Neuron (in vitro differentiated cells): ENCODE measurements at regions not wholly inside any gene's neighbourhood (a gene's known extent, or its start where the extent isn't known, plus 50 kb on each side); places are given as distances from the start of the nearest gene placed in this dataset.
"Not testable (repeated sequence)": the region's sequence is repeated elsewhere in the genome, so short reads cannot be mapped to it uniquely, and the experiment has no call there.

Source experiments
- H2AFZ ChIP-seq: one replicate; pipeline ENCODE4 v1.6.1; 2013; ENCODE audit warnings: low read depth, mild to moderate bottlenecking, inconsistent platforms, low read length, moderate library complexity
- H3K27me3 ChIP-seq: one replicate; pipeline ENCODE4 v1.6.1; 2013; ENCODE audit warnings: low read length; ENCODE audit not compliant: insufficient read depth
- H3K36me3 ChIP-seq: one replicate; pipeline ENCODE4 v1.6.1; 2013; ENCODE audit warnings: low read length; ENCODE audit not compliant: insufficient read depth
- H3K4me1 ChIP-seq: one replicate; pipeline ENCODE4 v1.6.1; 2013; ENCODE audit warnings: low read length; ENCODE audit not compliant: insufficient read depth
- H3K4me3 ChIP-seq: 2 replicates; pipeline ENCODE4 v1.5.1; 2013; ENCODE audit warnings: mild to moderate bottlenecking, low read length, moderate library complexity
- H3K9me3 ChIP-seq: one replicate; pipeline ENCODE4 v1.6.1; 2013; ENCODE audit warnings: low read length

DNA sequence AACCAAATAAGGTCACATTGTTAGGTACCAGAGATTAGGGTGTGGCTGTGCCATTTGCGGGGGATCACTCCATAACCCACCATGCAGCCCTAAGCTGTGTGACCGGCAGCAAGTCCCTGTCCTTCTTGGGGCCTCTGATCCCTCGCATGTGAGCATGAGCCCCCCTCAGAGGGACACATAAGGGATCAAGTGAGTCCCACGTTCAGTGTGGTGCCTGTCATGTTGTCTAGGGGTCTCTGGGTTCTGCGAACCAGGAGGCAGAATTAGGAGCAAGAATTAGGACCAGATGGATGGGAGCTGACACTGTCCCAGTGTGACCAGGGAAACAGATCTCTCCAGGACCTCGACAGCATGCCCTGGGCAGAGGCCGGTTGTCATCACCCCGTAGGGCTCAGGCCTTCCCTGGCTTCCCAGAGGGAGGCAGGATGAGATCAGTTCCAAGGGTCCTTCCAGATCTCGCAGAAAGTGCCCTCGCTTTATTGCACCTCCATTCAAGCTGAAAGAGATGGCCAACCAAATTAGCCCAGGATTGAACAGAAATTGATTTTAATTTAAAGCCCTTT, 113.2 kb upstream of the OTOS start:
- Histone ChIP-seq H2AFZ (no peak overlapping the region), H3K4me3 (no peak overlapping the region), H3K4me1 (peaks cover 22% of the 10 kb centered on the region), H3K36me3 (no peaks in the 10 kb centered on the region), H3K27me3 (no peaks in the 10 kb centered on the region), H3K9me3 (peaks cover 2% of the 10 kb centered on the region)

- Histone ChIP-seq H3K9me3 (peaks cover 2% of the 10 kb centered on the region), H3K36me3 (no peaks in the 10 kb centered on the region), H3K4me1 (peaks cover 22% of the 10 kb centered on the region), H3K27me3 (no peaks in the 10 kb centered on the region), H2AFZ (no peak overlapping the region), H3K4me3 (no peak overlapping the region)
These were observed 114.1 kb upstream of the OTOS start for GRCh38 chr2:240254337-240255164.

DNA sequence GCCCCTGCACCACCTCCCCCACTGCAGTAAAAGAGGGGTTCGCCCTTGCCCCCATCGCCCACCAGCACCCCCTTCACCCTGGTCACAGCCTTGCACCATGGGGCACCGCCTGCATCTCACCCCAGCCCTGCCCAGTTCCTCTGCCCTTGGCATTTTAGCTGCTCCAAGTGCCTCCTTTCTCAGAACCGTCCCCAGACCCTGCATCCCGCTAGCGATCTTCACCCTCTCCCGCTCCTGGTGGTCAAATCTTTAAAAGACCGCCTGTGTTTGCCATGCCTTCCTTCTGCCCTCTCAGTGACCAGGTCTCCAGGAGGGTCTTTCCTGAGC, 114.7 kb upstream of the OTOS start:
- Histone ChIP-seq H3K4me1 (peaks cover 22% of the 10 kb centered on the region), H3K27me3 (no peaks in the 10 kb centered on the region), H3K9me3 (peaks cover 2% of the 10 kb centered on the region), H3K4me3 (no peak overlapping the region), H2AFZ (no peak overlapping the region), H3K36me3 (no peaks in the 10 kb centered on the region)

DNA sequence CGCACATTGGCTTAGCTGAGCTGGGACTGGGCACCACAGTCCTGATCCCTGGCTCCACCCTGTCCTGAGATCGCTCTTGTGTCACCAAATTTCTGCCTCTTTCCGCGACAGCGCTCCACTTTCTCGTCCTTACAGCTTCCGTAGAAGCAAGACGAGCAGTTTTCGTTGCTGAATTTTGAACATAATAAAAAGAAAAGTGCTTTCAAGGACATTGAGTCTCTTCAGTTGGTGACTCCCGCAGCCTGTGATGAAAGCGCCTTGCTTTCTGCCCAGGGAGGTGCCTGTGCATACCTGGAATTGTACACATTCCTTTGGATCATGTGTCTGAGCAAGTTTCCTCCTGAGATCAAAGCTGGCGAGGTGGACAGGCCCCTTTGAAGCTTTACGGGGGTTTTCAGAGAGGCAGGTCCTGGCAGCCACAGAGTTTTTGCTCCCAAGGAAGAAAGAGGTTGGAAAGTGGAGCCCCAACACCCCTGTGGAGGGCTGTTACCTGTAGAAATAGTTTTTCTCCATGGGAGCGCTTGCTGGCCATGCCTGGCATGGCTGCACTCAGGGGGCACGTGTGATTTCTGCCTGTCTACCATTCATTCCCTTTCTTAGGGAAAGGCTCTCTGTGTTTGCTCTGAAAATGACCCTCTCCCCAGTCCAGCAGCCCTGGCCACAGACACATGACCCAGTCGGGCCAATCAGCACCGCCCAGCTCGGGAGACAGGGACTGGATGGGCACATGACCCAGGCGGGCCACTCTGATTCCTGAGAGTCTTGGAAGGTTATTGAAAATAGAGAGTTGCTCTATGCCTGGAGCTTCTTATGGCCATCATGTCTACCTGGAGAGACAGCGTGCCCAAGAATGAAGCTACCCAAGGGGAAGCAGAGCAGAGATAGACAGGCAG, 115.6 kb upstream of the OTOS start:
- Histone ChIP-seq H3K36me3 (no peaks in the 10 kb centered on the region), H2AFZ (no peak overlapping the region), H3K9me3 (peaks cover 2% of the 10 kb centered on the region), H3K27me3 (no peaks in the 10 kb centered on the region), H3K4me1 (peaks cover 17% of the 10 kb centered on the region), H3K4me3 (no peak overlapping the region)

DNA sequence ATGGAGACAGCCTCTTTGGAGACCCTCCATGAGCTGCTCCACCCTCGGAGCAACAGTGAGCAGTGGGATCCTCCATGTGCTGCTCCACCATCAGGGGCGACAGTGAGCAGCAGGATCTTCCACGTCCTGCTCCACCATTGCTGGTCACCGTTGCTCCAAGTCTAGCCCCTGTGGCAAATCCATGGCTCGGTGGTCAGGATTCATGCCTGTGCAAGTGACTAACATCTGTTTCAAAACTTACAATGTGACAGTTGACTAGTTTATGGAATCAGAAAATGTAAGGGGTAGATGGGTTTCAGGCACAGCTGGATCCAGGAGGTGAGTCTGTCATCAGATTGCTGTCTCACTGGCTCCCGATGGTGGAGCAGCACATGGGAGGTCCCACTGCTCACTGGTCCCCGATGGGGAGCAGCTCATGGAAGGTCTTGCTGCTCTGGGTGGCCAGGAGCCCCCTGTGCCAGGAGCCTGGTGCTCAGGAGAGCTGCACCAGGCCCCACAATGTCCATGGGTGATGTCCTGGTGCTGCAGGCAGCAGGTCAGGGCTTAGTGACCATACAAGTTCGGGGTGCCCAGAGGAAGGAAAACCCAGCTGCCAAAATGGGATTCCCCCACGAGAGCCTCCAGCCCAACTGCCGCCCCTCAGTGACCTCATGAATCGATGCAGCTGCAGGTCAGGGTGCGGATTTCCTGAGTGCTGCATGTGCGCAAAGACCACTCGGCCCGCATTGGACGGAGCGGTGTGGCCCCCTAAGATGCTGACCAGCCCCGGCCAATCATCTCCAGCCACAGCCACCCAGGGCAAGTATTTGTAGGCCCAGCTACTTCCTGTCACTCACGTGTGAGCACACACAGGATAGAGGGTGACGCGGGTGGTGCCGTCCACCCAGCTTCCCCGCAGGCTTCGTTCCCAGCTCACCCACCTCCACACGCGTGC, 116.5 kb upstream of the OTOS start:
- peaks cover 2% of the 10 kb centered on the region for H3K9me3 ChIP-seq
- no peaks in the 10 kb centered on the region for H3K27me3 ChIP-seq
- H3K4me1 ChIP-seq = peaks cover 12% of the 10 kb centered on the region
- no peaks in the 10 kb centered on the region for H3K36me3 ChIP-seq
- H2AFZ ChIP-seq = no peak overlapping the region
- H3K4me3 ChIP-seq = no peak overlapping the region

- Histone ChIP-seq H3K27me3 (no peaks in the 10 kb centered on the region), H3K4me3 (no peak overlapping the region), H2AFZ (no peak overlapping the region), H3K4me1 (peaks cover 10% of the 10 kb centered on the region), H3K36me3 (no peaks in the 10 kb centered on the region), H3K9me3 (peaks cover 7% of the 10 kb centered on the region)
These were observed 117.6 kb upstream of the OTOS start for GRCh38 chr2:240257940-240258580.

DNA sequence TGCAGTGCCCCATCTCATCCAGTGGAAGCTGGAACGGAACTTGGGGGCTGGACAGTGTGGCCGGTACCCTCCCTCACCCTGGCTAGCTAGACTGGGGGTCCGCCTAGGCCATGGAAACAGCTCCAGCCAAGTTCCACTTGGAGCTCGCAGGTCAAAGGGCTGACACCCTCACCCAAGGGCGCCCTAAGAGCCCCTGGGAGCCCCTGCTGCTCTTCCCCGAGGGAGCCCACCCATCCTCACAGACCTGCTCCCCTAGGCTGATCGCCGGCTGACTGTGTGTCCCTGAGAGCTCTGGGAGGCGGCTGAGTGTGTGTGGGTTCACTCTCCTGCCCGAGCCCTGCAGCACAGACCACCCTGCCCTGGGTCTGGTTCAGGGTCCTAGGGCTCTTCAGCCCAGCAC, 118.2 kb upstream of the OTOS start:
- Histone ChIP-seq H3K4me3 (no peak overlapping the region), H3K9me3 (peaks cover 7% of the 10 kb centered on the region), H3K4me1 (peaks cover 10% of the 10 kb centered on the region), H3K36me3 (no peaks in the 10 kb centered on the region), H2AFZ (no peak overlapping the region), H3K27me3 (no peaks in the 10 kb centered on the region)

- Histone ChIP-seq H2AFZ (no peak overlapping the region), H3K9me3 (peaks cover 7% of the 10 kb centered on the region), H3K4me3 (no peak overlapping the region), H3K27me3 (no peaks in the 10 kb centered on the region), H3K36me3 (no peaks in the 10 kb centered on the region), H3K4me1 (peaks cover 10% of the 10 kb centered on the region)
These were observed 118.9 kb upstream of the OTOS start for GRCh38 chr2:240259201-240259923.

GRCh38 chr2:240259924-240260529, 119.6 kb upstream of the OTOS start:
- H2AFZ ChIP-seq = no peak overlapping the region

DNA sequence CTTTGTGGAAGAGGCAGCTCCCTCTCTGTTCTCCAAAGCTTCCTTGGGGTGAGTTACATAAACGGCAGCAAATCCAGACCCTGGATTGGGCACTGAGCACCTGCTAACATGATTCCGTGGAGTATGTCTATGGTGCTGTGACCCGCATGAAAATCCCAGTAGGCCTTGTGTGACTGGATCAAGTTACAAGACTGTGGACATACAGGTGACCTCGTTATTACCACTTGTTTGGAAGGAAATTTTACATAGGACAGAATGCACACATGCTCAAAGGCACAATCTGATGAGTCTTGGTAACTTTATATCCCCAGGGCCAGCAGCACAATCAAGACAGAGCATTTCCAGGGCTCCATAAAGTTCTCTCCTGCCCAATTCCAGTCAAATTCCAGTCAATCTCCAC, 120.2 kb upstream of the OTOS start:
- Histone ChIP-seq H2AFZ (no peak overlapping the region), H3K27me3 (no peaks in the 10 kb centered on the region), H3K9me3 (peaks cover 7% of the 10 kb centered on the region), H3K4me1 (peaks cover 10% of the 10 kb centered on the region), H3K36me3 (no peaks in the 10 kb centered on the region), H3K4me3 (no peak overlapping the region)

More at GRCh38 chr2:240259924-240260529, 119.6 kb upstream of the OTOS start:
- H3K9me3 ChIP-seq = peaks cover 7% of the 10 kb centered on the region
- H3K4me1 ChIP-seq = peaks cover 10% of the 10 kb centered on the region
- H3K27me3 ChIP-seq = no peaks in the 10 kb centered on the region
- no peak overlapping the region for H3K4me3 ChIP-seq
- no peaks in the 10 kb centered on the region for H3K36me3 ChIP-seq

DNA sequence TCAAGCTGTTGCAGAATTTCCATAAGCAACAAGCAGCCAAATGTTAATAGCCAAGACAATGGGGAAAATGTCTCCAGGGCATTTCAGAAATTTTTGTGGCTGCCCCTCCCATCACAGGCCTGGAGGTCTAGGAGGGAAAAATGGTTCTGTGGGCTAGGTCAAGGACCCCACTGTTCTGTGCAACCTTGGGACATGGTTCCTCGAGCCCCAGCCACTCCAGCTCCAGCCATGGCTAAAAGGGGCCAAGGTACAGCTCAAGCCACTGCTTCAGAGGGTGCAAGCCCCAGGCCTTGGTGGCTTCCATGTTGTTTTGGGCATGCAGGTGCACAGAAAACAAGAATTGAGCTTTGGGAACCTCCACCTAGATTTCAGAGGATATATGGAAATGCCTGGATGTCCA, 122.1 kb upstream of the OTOS start:
- H3K4me3 ChIP-seq, H3K27me3 ChIP-seq, H3K36me3 ChIP-seq, H3K9me3 ChIP-seq, H2AFZ ChIP-seq: not testable (repeated sequence)
- peaks cover 10% of the 10 kb centered on the region for H3K4me1 ChIP-seq
